ENCODE measurements at regions not wholly inside any gene's neighbourhood (a gene's known extent, or its start where the extent isn't known, plus 50 kb on each side); places are given as distances from the start of the nearest gene placed in this dataset.

DNA sequence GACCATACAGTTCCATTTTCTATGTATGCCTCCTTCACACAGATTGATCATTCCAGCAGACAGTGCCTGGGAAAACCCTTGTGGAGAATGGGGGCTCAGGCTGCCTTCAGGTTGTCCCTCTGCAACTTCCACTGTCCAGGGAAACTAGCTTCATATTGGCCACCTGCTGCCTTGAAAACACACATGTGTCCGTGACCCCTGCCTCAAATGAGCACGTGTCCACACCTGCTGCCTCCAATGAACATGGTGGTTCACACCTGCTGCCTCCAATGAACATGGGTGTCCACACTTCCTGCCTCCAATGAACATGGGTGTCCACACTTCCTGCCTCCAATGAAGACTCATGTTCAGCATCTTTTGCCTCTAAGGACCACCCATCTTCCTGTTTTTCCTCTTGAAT is 185.4 kb upstream of the ADCY2 start:
- no peak for TF ChIP-seq GATA2 (IDR thresholded peaks at IDR 0.05; ENCODE audit: low read depth, low read length)
- TF ChIP-seq GATA3 (IDR thresholded peaks at IDR 0.05; ENCODE audit: low read depth, low read length) = no peak
